Activated T-helper 1 cell treated with anti-CD3 and anti-CD28 coated beads, Interleukin-2, amount 50 U/mL, for 16 hours (primary cell): ENCODE measurements at regions not wholly inside any gene's neighbourhood (a gene's known extent, or its start where the extent isn't known, plus 50 kb on each side); places are given as distances from the start of the nearest gene placed in this dataset.

Experiments used
- DNase-seq, 2 donors: peaks; one replicate each; pipeline ENCODE4 v3.0.0-alpha.2; 2020; ENCODE audit warnings: low read depth in 1 of 2, low spot score in 1 of 2

- no peak for DNase-seq
Observed at GRCh38 chr2:145156199-145156598, 636.3 kb upstream of the ZEB2 start.

GRCh38 chr2:145155196-145155595 lies 635.3 kb upstream of the ZEB2 start:
- DNase-seq = no peak

- DNase-seq = no peak
Observed at GRCh38 chr2:145154731-145155130, 634.8 kb upstream of the ZEB2 start.

- DNase-seq = no peak
Observed at GRCh38 chr2:145146691-145147090, 626.8 kb upstream of the ZEB2 start.

GRCh38 chr2:145144131-145144728 lies 624.3 kb upstream of the ZEB2 start:
- no peak for DNase-seq

- DNase-seq = no peak
Observed at GRCh38 chr2:145141981-145142380, 622.1 kb upstream of the ZEB2 start.

- DNase-seq = no peak
Observed at GRCh38 chr2:145140658-145141057, 620.7 kb upstream of the ZEB2 start.

- DNase-seq = no peak
Observed at GRCh38 chr2:145138626-145139025, 618.7 kb upstream of the ZEB2 start.

GRCh38 chr2:145137901-145138300 lies 618.0 kb upstream of the ZEB2 start:
- no peak for DNase-seq

- no peak for DNase-seq
Observed at GRCh38 chr2:145137211-145137610, 617.3 kb upstream of the ZEB2 start.

GRCh38 chr2:145136702-145137101 lies 616.8 kb upstream of the ZEB2 start:
- DNase-seq = no peak

- no peak for DNase-seq
Observed at GRCh38 chr2:145126146-145126545, 606.2 kb upstream of the ZEB2 start.

- no peak for DNase-seq
Observed at GRCh38 chr2:145124085-145124484, 604.2 kb upstream of the ZEB2 start.

- no peak for DNase-seq
Observed at GRCh38 chr2:145123606-145124005, 603.7 kb upstream of the ZEB2 start.

- no peak for DNase-seq
Observed at GRCh38 chr2:145119225-145119624, 599.3 kb upstream of the ZEB2 start.

GRCh38 chr2:145116834-145117725 lies 597.2 kb upstream of the ZEB2 start:
- DNase-seq = no peak

- no peak for DNase-seq
Observed at GRCh38 chr2:145116056-145116455, 596.1 kb upstream of the ZEB2 start.

GRCh38 chr2:145114726-145115125 lies 594.8 kb upstream of the ZEB2 start:
- no peak for DNase-seq

GRCh38 chr2:145112467-145112866 lies 592.5 kb upstream of the ZEB2 start:
- no peak for DNase-seq

- no peak for DNase-seq
Observed at GRCh38 chr2:145110668-145111356, 590.9 kb upstream of the ZEB2 start.

- no peak for DNase-seq
Observed at GRCh38 chr2:145108959-145109710, 589.2 kb upstream of the ZEB2 start.
